Subcutaneous abdominal adipose tissue (tissue), 5 donors: ENCODE measurements at regions not wholly inside any gene's neighbourhood (a gene's known extent, or its start where the extent isn't known, plus 50 kb on each side); places are given as distances from the start of the nearest gene placed in this dataset.

Experiments
- H3K27ac ChIP-seq: one replicate; pipeline ENCODE4 v1.7.0; 2013; ENCODE audit warnings: low read depth, mild to moderate bottlenecking, inconsistent platforms, low read length, moderate library complexity
- H3K27me3 ChIP-seq, 5 donors: one replicate each; pipeline ENCODE4 v1.7.0; 2013; ENCODE audit warnings: low read length in 5 of 5, inconsistent platforms in 1 of 5; ENCODE audit not compliant: control insufficient read depth in 5 of 5, insufficient read depth in 4 of 5
- H3K36me3 ChIP-seq, 5 donors: one replicate each; pipeline ENCODE4 v1.7.0; 2013; ENCODE audit warnings: low read length in 5 of 5; ENCODE audit not compliant: control insufficient read depth in 5 of 5, insufficient read depth in 5 of 5
- H3K4me1 ChIP-seq, 5 donors: one replicate each; pipeline ENCODE4 v1.7.0; 2013; ENCODE audit warnings: low read length in 5 of 5, mild to moderate bottlenecking in 3 of 5, moderate library complexity in 1 of 5; ENCODE audit not compliant: control insufficient read depth in 5 of 5, insufficient read depth in 5 of 5
- H3K4me3 ChIP-seq, 5 donors: one replicate each; pipeline ENCODE4 v1.7.0; 2013; ENCODE audit warnings: low read length in 5 of 5, low read depth in 1 of 5
- H3K9ac ChIP-seq, 5 donors: one replicate each; pipeline ENCODE4 v1.7.0; 2013; ENCODE audit warnings: low read length in 5 of 5, mild to moderate bottlenecking in 4 of 5, moderate library complexity in 3 of 5
- H3K9me3 ChIP-seq, 5 donors: one replicate each; pipeline ENCODE4 v1.7.0; 2013; ENCODE audit warnings: low read length in 5 of 5; ENCODE audit not compliant: control insufficient read depth in 5 of 5
- donor health status: healthy.
- donor health status: healthy.
- donor health status: healthy.
- donor health status: healthy.
- donor health status: healthy.

DNA sequence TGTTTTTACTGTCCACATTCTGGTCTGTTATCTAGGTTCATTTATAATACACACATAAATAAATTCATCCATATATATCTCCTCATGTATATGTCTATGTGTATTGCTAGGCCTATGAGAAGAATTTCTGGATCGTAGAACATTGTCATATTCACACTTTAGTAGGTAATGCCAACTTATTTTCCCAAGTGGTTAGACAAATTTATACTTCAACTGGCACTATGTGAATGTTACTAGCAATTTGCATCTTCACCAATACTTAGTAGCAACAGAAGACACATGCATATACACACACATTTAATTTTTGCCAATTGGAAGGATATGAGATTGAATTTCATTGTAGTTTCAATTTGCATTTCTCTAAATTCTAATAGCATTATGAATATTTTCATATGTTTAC lies 365.1 kb downstream of the FSCB start:
- no peak overlapping the region for H3K9ac ChIP-seq
- no peak overlapping the region for H3K27ac ChIP-seq
- no peaks in the 10 kb centered on the region for H3K27me3 ChIP-seq
- H3K4me3 ChIP-seq: no peak overlapping the region
- no peaks in the 10 kb centered on the region for H3K36me3 ChIP-seq
- H3K9me3 ChIP-seq: no peaks in the 10 kb centered on the region
- H3K4me1 ChIP-seq: no peaks in the 10 kb centered on the region

DNA sequence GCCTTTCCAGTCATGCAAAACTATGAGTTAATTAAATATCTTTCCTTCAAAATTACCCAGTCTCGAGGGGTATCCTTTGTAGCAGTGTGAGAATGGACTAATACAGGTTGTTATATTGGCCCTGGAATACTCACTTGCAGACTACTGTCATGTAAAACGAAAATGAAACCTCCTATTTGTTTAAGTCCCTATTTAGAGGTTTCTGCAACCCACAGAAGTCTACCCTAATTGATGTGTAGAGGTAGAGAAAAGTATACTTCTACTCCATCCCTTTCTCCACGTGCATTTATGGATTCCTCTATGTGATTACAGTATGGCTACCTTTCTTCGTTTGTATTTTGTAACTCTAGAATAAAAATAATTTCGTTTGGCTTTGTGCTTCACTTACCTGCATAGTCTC lies 371.1 kb downstream of the FSCB start:
- Histone ChIP-seq H3K9me3 (no peaks in the 10 kb centered on the region), H3K27ac (no peak overlapping the region), H3K4me1 (peaks cover 0 to 4% (median 0%) of the 10 kb centered on the region in 5 donors), H3K4me3 (no peak overlapping the region), H3K9ac (no peak overlapping the region), H3K27me3 (no peaks in the 10 kb centered on the region), H3K36me3 (no peaks in the 10 kb centered on the region)

DNA sequence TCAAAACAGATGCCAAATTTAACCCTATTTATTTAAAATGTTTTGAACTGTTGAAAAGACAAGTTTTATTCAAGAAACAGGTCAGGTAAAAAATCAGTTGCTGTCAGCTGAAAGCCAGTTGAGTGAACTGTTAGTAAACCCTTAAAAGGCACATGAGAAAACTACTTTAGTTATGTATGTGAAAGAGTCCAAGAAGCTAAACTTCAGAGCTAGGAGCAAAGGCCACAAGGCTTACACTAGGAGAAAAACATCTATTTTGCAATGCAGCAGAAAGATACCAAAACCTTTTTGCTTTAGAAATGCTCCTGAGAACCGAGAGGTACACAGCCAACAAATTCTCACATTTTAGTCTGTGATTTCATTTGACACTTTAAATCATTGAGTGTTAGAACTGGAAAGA lies 375.2 kb downstream of the FSCB start:
- no peak overlapping the region for H3K4me3 ChIP-seq
- no peaks in the 10 kb centered on the region for H3K36me3 ChIP-seq
- H3K9ac ChIP-seq: no peak overlapping the region
- no peaks in the 10 kb centered on the region for H3K27me3 ChIP-seq
- no peak overlapping the region for H3K27ac ChIP-seq
- H3K4me1 ChIP-seq: peaks cover 0 to 4% (median 0%) of the 10 kb centered on the region in 5 donors
- H3K9me3 ChIP-seq: no peaks in the 10 kb centered on the region

- Histone ChIP-seq H3K27me3 (no peaks in the 10 kb centered on the region), H3K4me1 (peaks cover 0 to 3% (median 0%) of the 10 kb centered on the region in 5 donors), H3K27ac (no peak overlapping the region), H3K9me3 (peaks cover 0 to 10% (median 3%) of the 10 kb centered on the region in 5 donors), H3K9ac (no peak overlapping the region), H3K36me3 (no peaks in the 10 kb centered on the region), H3K4me3 (no peak overlapping the region)
Observed at GRCh38 chr14:44113769-44114730, 393.0 kb downstream of the FSCB start.

- no peak overlapping the region for H3K27ac ChIP-seq
Observed at GRCh38 chr14:44112774-44113460, 394.2 kb downstream of the FSCB start.

DNA sequence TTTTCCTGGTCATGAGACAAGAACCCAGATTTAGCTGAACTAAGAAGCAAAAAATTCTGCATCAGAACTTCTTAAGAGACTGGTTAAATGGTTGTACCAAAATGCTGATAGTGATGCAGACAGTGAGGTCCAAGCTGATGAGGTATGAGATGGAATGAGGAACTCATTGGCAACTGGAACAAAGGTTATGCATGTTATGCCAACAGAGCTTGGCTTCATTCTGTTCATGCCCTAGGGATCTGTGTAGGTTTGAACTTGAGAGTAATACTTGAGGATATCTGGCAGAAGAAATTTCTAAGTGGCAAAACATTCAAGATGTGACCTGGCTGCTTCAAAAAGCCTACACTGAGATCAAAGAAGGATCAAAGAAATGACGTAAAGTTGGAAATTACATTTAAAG lies 398.0 kb downstream of the FSCB start:
- no peak overlapping the region for H3K4me3 ChIP-seq
- H3K27ac ChIP-seq: no peak overlapping the region
- H3K9ac ChIP-seq: no peak overlapping the region
- no peaks in the 10 kb centered on the region for H3K36me3 ChIP-seq
- H3K9me3 ChIP-seq: peaks cover 0 to 20% (median 14%) of the 10 kb centered on the region in 5 donors
- no peaks in the 10 kb centered on the region for H3K27me3 ChIP-seq
- peaks cover 0 to 3% (median 0%) of the 10 kb centered on the region in 5 donors for H3K4me1 ChIP-seq

More at GRCh38 chr14:44112774-44113460, 394.2 kb downstream of the FSCB start:
- H3K9me3 ChIP-seq: peaks cover 0 to 11% (median 3%) of the 10 kb centered on the region in 5 donors
- H3K4me3 ChIP-seq: no peak overlapping the region
- H3K9ac ChIP-seq: no peak overlapping the region
- peaks cover 0 to 3% (median 0%) of the 10 kb centered on the region in 5 donors for H3K4me1 ChIP-seq
- no peaks in the 10 kb centered on the region for H3K27me3 ChIP-seq
- H3K36me3 ChIP-seq: no peaks in the 10 kb centered on the region

DNA sequence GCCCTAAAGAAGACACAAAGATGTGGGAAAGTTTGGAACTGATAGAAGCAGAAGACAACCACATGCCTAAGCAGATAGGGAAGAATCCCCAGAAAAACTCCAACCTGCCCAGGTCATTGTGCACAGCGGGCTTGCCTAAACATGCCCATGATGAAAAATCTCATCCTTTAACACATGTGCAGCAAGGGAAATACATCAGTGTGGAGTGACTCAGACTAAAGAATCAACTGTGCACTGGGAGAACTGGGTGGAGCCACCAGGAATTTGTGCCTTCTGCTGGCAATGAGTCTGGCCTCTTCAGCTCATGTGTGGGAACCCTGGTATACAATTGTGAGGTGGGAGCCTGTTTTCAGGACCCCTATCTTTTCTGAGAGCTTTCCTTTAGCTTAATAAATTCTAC lies 398.5 kb downstream of the FSCB start:
- Histone ChIP-seq H3K27ac (no peak overlapping the region), H3K9me3 (peaks cover 0 to 20% (median 14%) of the 10 kb centered on the region in 5 donors), H3K4me3 (no peak overlapping the region), H3K9ac (no peak overlapping the region), H3K36me3 (no peaks in the 10 kb centered on the region), H3K27me3 (no peaks in the 10 kb centered on the region), H3K4me1 (peaks cover 0 to 3% (median 0%) of the 10 kb centered on the region in 5 donors)

- Histone ChIP-seq H3K27me3 (no peaks in the 10 kb centered on the region), H3K9me3 (peaks cover 0 to 20% (median 14%) of the 10 kb centered on the region in 5 donors), H3K36me3 (no peaks in the 10 kb centered on the region), H3K27ac (no peak overlapping the region), H3K4me1 (peaks cover 0 to 3% (median 0%) of the 10 kb centered on the region in 5 donors), H3K9ac (no peak overlapping the region), H3K4me3 (no peak overlapping the region)
Observed at GRCh38 chr14:44107156-44107555, 399.9 kb downstream of the FSCB start.

- H3K9ac ChIP-seq: no peak overlapping the region
- peaks cover 0 to 9% (median 7%) of the 10 kb centered on the region in 5 donors for H3K9me3 ChIP-seq
- H3K27ac ChIP-seq: no peak overlapping the region
- peaks cover 0 to 11% (median 0%) of the 10 kb centered on the region in 5 donors for H3K4me1 ChIP-seq
- H3K36me3 ChIP-seq: no peaks in the 10 kb centered on the region
- no peak overlapping the region for H3K4me3 ChIP-seq
- H3K27me3 ChIP-seq: no peaks in the 10 kb centered on the region
Observed at GRCh38 chr14:44099743-44100488, 407.2 kb downstream of the FSCB start.
